ENCODE measurements at regions not wholly inside any gene's neighbourhood (a gene's known extent, or its start where the extent isn't known, plus 50 kb on each side); places are given as distances from the start of the nearest gene placed in this dataset.

DNA sequence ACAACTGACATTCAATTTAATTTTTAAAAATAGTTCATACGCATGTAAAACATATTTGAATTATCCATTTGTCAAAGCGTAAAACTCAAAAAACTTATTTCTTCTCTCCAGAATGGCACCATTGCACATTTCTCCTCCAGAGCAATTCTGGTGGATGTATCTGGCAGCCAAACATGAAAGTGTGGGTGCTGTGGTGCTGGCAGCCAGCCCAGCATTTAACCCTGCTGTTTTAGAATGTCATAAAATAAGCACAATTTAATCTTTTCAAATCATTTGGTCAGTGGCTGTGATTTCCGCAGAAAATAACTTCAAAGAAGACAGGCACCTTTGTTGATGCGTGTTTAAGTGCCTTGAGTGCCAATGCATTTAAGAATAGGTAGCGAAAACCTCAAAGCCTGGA is 302.7 kb upstream of the MEOX2 start:
- no peak overlapping the region for H3K18ac ChIP-seq (ENCODE audit: low read depth, low read length)
- no peaks in the 10 kb centered on the region for H3K27me3 ChIP-seq (ENCODE audit: control insufficient read depth, insufficient read depth, low read length)
- TF ChIP-seq SMC3 (IDR thresholded peaks at IDR 0.05; ENCODE audit: low read depth, low read length) (no peak), POLR2A (IDR thresholded peaks at IDR 0.05; ENCODE audit: low read depth, low read length) (no peak), NFE2L2 (IDR thresholded peaks at IDR 0.05; ENCODE audit: low read depth, low read length) (no peak), BHLHE40 (IDR thresholded peaks at IDR 0.05; ENCODE audit: low read depth, low read length) (no peak), CHD1 (IDR thresholded peaks at IDR 0.05; ENCODE audit: low read depth, low read length) (no peak), MAFK (IDR thresholded peaks at IDR 0.05; ENCODE audit: low read depth, low read length) (no peak), MAZ (IDR thresholded peaks at IDR 0.05; ENCODE audit: borderline replicate concordance, low read depth, low read length) (no peak), RCOR1 (IDR thresholded peaks at IDR 0.05; ENCODE audit: insufficient replicate concordance, low read length) (no peak), CEBPB (IDR thresholded peaks at IDR 0.05; ENCODE audit: low read depth, low read length) (no peak), FOS (IDR thresholded peaks at IDR 0.05; ENCODE audit: low read depth, low read length) (no peak), RFX5 (IDR thresholded peaks at IDR 0.05; ENCODE audit: low read depth, low read length) (no peak), MXI1 (IDR thresholded peaks at IDR 0.05; ENCODE audit: borderline replicate concordance, low read depth, low read length) (no peak), RAD21 (IDR thresholded peaks at IDR 0.05; ENCODE audit: low read length) (no peak)
- TF ChIP-seq, protein P1, sequence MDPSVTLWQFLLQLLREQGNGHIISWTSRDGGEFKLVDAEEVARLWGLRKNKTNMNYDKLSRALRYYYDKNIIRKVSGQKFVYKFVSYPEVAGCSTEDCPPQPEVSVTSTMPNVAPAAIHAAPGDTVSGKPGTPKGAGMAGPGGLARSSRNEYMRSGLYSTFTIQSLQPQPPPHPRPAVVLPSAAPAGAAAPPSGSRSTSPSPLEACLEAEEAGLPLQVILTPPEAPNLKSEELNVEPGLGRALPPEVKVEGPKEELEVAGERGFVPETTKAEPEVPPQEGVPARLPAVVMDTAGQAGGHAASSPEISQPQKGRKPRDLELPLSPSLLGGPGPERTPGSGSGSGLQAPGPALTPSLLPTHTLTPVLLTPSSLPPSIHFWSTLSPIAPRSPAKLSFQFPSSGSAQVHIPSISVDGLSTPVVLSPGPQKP (IDR thresholded peaks at IDR 0.05; ENCODE audit: borderline replicate concordance, low read depth, low read length): no peak
- TF ChIP-seq, protein P2, sequence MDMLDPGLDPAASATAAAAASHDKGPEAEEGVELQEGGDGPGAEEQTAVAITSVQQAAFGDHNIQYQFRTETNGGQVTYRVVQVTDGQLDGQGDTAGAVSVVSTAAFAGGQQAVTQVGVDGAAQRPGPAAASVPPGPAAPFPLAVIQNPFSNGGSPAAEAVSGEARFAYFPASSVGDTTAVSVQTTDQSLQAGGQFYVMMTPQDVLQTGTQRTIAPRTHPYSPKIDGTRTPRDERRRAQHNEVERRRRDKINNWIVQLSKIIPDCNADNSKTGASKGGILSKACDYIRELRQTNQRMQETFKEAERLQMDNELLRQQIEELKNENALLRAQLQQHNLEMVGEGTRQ (IDR thresholded peaks at IDR 0.05; ENCODE audit: low read depth, low read length): no peak
- TF ChIP-seq, protein P3, sequence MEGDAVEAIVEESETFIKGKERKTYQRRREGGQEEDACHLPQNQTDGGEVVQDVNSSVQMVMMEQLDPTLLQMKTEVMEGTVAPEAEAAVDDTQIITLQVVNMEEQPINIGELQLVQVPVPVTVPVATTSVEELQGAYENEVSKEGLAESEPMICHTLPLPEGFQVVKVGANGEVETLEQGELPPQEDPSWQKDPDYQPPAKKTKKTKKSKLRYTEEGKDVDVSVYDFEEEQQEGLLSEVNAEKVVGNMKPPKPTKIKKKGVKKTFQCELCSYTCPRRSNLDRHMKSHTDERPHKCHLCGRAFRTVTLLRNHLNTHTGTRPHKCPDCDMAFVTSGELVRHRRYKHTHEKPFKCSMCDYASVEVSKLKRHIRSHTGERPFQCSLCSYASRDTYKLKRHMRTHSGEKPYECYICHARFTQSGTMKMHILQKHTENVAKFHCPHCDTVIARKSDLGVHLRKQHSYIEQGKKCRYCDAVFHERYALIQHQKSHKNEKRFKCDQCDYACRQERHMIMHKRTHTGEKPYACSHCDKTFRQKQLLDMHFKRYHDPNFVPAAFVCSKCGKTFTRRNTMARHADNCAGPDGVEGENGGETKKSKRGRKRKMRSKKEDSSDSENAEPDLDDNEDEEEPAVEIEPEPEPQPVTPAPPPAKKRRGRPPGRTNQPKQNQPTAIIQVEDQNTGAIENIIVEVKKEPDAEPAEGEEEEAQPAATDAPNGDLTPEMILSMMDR (conservative IDR thresholded peaks at IDR 0.05; ENCODE audit: low read depth, low read length): no peak
- no peak overlapping the region for H2BK120ac ChIP-seq (ENCODE audit: low read depth, low read length)
- H3K4me1 ChIP-seq (ENCODE audit: control insufficient read depth, insufficient read depth, low read length): no peaks in the 10 kb centered on the region
- H2BK15ac ChIP-seq (ENCODE audit: low read depth, low read length): no peak overlapping the region
- H4K91ac ChIP-seq (ENCODE audit: insufficient read depth, low read depth, low read length): no peak overlapping the region
- BruUV-seq (replicated peaks): no TSS peak
- no peak overlapping the region for H4K8ac ChIP-seq (ENCODE audit: low read depth in 2 of 2, low read length in 2 of 2)
- no peak overlapping the region for H3K4me3 ChIP-seq (ENCODE audit: insufficient read depth, low read depth, low read length)
- dilution Hi-C loops (cut with HindIII; ENCODE audit: low sequenced_read_pairs, unreplicated experiment) (no loop called here), intact Hi-C loops (cut with micrococcal nuclease) (no loop called here), in situ Hi-C loops (cut with MboI; ENCODE audit: low sequenced_read_pairs) (no loop called here)
- 100% methylated on average over 2 of the region's 5 CpGs; no CpG with 5 or more reads in 1 of the 2 experiments for WGBS, 2 experiments (ENCODE audit: extremely low coverage in 2 of 2, insufficient read length in 1 of 2)
- no peak for ATAC-seq (ENCODE audit: low read depth)
- H3K23ac ChIP-seq (ENCODE audit: low read depth, low read length): no peak overlapping the region
- H4K20me1 ChIP-seq (ENCODE audit: insufficient read depth, low read length): no peaks in the 10 kb centered on the region
- no peaks in the 10 kb centered on the region for H3K9me1 ChIP-seq (ENCODE audit: insufficient read depth, low read length)
- H2AFZ ChIP-seq (replicated peaks; ENCODE audit: low read length, poor library complexity): no peak overlapping the region
- no peak overlapping the region for H2BK20ac ChIP-seq (ENCODE audit: low read depth, low read length)
- no peak overlapping the region for H3K27ac ChIP-seq (ENCODE audit: insufficient read depth, low read length)
- no peak overlapping the region for H3K4ac ChIP-seq (ENCODE audit: low read depth, low read length)
- no peak overlapping the region for H2AK5ac ChIP-seq (ENCODE audit: low read depth, low read length)
- no peaks in the 10 kb centered on the region for H3K36me3 ChIP-seq (ENCODE audit: control insufficient read depth, insufficient read depth, low read length)
- H3K4me2 ChIP-seq (ENCODE audit: low read depth, low read length): no peak overlapping the region
- no peak overlapping the region for H2AK9ac ChIP-seq (replicated peaks; ENCODE audit: low read depth, low read length, poor library complexity)
- DNase-seq: no peak
- no peaks in the 10 kb centered on the region for H3K79me1 ChIP-seq (ENCODE audit: low read depth in 1 of 2, low read length in 2 of 2)
- H4K5ac ChIP-seq (ENCODE audit: low read depth, low read length): no peak overlapping the region
- no peak overlapping the region for H3K56ac ChIP-seq (ENCODE audit: extremely low read depth, insufficient read depth, low read length)
- H2BK5ac ChIP-seq (ENCODE audit: low read depth, low read length, poor library complexity, severe bottlenecking): no peak overlapping the region
- H3K14ac ChIP-seq (replicated peaks; ENCODE audit: low read depth, low read length): no peak overlapping the region
- CTCF ChIA-PET: no interaction called here
- H3K9me3 ChIP-seq (ENCODE audit: control insufficient read depth, insufficient read depth, low read length): no peaks in the 10 kb centered on the region
- no peak overlapping the region for H3K9ac ChIP-seq (ENCODE audit: low read depth, low read length)
- POLR2A ChIA-PET (ENCODE audit: unreplicated experiment): no interaction called here
